ENCODE measurements at regions not wholly inside any gene's neighbourhood (a gene's known extent, or its start where the extent isn't known, plus 50 kb on each side); places are given as distances from the start of the nearest gene placed in this dataset.

DNA sequence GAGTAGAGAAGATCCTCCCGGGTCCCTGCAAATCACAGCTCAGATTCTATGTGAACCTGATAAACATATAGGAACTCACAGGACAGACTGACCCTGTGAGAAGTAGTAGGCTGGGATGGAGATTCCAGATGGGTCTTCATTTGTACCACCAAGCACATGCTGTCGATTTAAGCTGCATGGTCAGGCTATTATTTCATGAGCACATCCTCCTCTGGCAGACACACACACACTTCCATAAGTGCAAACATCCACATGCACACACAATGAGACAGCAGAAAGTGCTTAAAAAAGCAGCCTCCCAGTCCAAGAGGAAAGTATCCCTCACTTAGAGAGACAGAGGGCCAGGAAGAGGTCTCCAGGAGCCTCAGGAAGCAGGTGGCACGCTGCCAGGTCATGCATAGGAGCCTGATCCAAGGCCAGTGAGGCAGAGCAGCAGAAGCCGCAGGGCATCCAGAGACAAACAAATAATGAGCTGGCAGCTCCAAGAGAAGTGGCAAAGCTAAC is 131.8 kb downstream of the UNC5CL start:
- TF ChIP-seq, protein P1, sequence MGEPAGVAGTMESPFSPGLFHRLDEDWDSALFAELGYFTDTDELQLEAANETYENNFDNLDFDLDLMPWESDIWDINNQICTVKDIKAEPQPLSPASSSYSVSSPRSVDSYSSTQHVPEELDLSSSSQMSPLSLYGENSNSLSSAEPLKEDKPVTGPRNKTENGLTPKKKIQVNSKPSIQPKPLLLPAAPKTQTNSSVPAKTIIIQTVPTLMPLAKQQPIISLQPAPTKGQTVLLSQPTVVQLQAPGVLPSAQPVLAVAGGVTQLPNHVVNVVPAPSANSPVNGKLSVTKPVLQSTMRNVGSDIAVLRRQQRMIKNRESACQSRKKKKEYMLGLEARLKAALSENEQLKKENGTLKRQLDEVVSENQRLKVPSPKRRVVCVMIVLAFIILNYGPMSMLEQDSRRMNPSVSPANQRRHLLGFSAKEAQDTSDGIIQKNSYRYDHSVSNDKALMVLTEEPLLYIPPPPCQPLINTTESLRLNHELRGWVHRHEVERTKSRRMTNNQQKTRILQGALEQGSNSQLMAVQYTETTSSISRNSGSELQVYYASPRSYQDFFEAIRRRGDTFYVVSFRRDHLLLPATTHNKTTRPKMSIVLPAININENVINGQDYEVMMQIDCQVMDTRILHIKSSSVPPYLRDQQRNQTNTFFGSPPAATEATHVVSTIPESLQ (CRISPR knock-in tag; conservative IDR thresholded peaks at IDR 0.05) = no peak
- TF ChIP-seq TCF12 (IDR thresholded peaks at IDR 0.05) (no peak), TCF12 (CRISPR knock-in tag; IDR thresholded peaks at IDR 0.05) (no peak), YY1 (IDR thresholded peaks at IDR 0.05; ENCODE audit: insufficient read depth, insufficient replicate concordance, low read depth, low read length) (no peak)
- TF ChIP-seq, protein P2, sequence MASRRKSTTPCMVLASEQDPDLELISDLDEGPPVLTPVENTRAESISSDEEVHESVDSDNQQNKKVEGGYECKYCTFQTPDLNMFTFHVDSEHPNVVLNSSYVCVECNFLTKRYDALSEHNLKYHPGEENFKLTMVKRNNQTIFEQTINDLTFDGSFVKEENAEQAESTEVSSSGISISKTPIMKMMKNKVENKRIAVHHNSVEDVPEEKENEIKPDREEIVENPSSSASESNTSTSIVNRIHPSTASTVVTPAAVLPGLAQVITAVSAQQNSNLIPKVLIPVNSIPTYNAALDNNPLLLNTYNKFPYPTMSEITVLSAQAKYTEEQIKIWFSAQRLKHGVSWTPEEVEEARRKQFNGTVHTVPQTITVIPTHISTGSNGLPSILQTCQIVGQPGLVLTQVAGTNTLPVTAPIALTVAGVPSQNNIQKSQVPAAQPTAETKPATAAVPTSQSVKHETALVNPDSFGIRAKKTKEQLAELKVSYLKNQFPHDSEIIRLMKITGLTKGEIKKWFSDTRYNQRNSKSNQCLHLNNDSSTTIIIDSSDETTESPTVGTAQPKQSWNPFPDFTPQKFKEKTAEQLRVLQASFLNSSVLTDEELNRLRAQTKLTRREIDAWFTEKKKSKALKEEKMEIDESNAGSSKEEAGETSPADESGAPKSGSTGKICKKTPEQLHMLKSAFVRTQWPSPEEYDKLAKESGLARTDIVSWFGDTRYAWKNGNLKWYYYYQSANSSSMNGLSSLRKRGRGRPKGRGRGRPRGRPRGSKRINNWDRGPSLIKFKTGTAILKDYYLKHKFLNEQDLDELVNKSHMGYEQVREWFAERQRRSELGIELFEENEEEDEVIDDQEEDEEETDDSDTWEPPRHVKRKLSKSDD (CRISPR knock-in tag; IDR thresholded peaks at IDR 0.05; ENCODE audit: low read depth) = no peak
